T-helper 9 cell (primary cell): ENCODE measurements at regions not wholly inside any gene's neighbourhood (a gene's known extent, or its start where the extent isn't known, plus 50 kb on each side); places are given as distances from the start of the nearest gene placed in this dataset.
"Not testable (repeated sequence)": the region's sequence is repeated elsewhere in the genome, so short reads cannot be mapped to it uniquely, and the experiment has no call there.

Experiments
- DNase-seq: peaks from one replicate; pipeline ENCODE4 v3.0.0-alpha.2; 2020

GRCh38 chr18:59059140-59059539, 80.5 kb upstream of the SEC11C start:
- no peak for DNase-seq

- no peak for DNase-seq
These were observed 79.1 kb upstream of the SEC11C start for GRCh38 chr18:59060551-59060950.

GRCh38 chr18:59061914-59062642, 77.6 kb upstream of the SEC11C start:
- no peak for DNase-seq

- DNase-seq = no peak
These were observed 77.1 kb upstream of the SEC11C start for GRCh38 chr18:59062643-59063006.

- DNase-seq = no peak
These were observed 76.3 kb upstream of the SEC11C start for GRCh38 chr18:59063300-59063906.

DNA sequence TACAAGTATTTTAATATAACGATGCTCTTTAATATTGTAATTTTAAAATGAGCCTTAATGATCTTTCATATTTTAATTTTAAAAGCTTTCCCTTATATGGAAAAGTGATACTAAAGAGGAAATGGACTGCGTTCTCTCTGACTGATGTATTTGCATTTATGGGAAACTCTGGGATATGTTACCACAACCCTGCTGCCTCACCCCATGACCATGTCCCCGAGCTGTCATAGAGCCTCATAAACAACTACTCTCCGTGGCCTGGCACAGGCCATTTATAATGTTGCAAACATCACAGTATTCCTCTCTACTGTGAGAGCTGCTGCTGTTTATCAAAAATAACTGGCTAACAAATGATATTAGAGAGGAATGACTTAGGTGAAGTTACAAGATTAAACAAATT, 75.8 kb upstream of the SEC11C start:
- DNase-seq = no peak

DNA sequence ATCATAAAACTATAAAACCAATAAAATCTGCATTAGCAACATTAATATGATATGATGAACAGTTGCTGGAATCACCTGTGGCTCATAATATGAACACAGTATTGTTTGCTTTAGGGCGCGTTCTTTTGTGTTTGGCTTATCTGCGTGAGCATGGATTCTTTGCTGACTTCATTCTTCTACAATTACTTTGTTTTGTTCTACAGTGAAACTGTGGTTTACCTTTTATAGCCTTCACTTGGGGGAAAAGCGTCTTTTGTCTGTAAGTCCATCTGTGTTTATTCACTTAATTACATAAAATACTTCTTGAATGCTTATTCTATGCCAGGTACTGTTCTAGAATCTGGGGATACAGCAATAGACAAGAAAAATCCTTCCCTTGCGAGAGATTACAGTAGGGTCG, 74.0 kb upstream of the SEC11C start:
- DNase-seq = no peak

- no peak for DNase-seq
These were observed 71.8 kb upstream of the SEC11C start for GRCh38 chr18:59067873-59068272.

DNA sequence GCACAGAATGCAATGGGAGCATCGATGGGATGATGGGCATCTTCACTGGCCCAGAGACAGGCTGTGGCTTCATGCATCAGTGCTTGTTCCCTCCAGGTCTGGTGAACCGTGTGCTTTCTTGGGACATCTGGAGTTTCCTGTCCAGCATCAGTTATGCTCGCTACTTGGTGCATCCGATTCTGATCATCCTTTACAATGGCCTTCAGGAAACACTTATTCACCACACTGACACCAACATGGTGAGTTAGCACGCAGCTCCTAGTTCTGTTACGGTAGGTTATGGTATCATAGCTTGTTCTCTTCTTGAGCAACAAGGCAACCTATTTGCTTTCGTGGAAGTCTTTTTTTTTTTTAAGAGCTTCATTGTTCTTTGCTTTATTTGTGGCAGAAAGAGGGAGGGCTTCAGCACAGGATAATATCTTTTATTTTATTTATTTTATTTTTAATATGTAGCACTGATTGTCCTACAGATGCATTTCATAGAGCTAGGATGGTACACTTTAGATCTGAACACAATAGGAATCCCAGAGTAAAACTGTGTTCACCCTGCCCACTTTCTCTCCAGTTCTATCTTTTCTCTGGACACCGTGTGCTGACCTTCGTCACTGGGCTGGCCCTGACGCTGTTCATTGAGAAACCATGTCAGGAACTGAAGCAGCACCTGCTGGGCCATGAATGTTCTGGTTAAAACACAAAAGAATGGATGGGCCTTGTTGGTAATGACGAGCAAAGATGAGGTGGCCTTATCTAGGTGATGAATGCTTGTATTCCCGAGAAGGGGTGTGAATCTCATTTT, 71.2 kb upstream of the SEC11C start:
- no peak for DNase-seq

DNA sequence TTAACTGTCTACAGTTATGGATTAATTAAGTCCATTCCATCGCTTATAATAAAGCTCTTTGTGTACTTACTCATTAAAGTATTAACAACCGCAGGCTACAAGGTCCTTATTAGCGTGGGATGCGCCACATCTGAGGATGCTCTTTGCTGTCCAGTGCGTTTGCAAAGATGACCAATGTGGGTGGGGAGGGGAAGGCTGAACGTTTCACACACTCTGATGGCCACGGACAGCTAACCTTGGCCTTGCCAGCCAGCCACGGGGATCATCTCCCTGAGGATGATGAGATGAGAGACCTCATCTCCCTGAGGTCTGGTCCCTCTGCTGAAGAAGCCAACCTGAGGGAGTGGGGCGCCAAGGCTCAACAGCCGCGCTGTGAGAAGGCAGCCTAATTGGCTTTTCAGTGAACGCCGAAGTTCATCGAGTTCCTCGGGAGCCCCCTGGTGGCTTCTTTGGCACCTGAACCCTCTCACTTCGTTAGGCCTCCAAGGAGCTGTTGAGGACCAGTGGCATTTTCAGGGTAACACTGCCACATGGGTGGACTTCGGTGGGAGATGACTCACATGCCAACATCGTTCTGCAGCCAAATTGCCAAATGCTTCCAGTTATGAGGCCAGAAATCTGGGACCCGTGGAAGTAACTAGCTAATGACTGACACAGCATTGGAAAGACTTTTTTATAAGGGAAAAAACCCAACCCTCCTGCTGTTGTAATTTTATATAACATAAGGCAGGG, 69.3 kb upstream of the SEC11C start:
- peak; percentile 69 for DNase-seq

DNA sequence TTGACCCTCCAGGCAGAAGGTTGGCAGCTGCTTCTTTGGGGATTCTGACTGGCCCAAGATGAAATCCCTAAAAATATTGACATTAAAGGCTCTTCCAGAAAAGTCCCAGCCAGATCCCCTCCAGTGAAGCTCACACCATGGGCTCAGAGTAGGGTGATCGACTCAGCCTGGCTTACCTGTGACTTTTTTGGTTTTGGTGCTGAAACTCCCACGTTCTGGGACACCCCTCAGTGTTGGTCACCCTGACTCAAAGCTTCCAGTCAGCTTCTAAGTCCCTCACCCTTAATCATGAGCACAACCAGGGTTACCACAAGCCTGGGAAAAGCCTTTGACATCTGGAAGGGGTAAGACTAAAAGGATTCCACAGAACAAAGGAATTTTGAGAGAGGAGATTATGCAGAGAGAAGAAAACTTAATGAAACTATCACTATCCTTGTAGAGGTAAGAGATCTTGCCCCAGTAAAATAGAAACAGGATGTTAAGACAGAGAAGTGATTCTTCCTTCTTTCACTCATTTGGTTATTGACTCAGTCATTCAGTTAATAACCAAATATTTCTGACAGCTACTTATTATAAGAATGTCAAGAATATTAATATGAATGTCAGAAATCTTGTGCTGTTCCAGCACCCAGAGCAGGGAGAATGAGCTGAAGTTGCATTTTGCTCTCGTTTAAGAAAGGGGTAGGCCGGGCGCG, 66.8 kb upstream of the SEC11C start:
- DNase-seq = no peak

GRCh38 chr18:59075923-59076322, 63.8 kb upstream of the SEC11C start:
- DNase-seq = no peak

DNA sequence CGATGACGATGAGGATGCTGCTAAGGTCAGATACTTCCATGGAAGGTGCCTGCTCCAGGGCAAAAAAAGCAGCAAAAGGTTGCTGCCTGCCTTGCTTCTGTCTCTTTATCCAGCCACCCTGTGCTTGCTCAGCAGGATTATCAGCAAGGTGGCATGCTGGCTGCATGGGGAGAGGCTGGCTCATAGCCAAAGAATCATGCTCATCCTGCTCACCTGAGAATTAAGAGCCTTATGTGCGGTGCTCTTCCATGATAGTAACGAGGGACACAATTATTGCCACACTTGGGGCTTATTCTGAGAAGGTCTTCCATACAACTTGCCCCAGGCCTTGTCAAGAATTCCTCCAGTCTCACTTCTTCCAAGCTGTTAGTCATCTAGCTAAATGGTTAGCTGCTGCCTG, 60.4 kb upstream of the SEC11C start:
- no peak for DNase-seq

DNA sequence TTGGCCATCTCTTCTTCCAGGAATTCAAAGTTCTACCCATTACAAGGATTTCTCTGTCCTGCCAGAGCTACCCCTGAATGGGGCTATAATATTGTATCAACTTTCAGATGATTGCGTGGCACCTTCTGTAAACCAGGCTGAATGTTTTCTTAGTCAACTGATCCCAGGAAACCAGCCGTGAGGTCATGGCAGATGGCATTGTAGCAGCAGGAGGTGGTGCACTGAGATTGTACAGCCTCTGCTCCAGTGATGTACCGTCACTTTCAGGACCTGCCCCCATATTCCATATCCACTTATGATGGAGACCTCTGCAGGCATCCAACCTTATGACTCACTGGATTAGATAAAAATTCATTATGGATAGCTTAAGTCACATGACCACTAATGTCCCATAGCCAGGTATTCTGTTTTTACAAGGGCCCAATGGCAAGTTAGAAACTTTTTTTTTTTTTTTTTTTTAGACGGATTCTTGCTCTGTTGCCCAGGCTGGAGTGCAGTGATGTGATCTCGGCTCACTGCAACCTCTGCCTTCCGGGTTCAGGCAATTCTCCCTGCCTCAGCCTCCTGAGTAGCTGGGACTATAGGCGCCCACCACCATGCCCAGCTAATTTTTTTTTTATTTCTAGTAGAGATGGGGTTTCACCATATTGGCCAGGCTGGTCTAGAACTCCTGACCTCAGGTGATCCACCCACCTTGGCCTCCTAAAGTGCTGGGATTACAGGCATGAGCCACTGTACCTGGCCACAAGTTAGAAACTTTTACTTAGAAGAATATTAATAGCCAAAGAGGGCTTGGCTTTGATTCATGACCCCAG, 59.8 kb upstream of the SEC11C start:
- not testable (repeated sequence) for DNase-seq

GRCh38 chr18:59083136-59083818, 56.4 kb upstream of the SEC11C start:
- DNase-seq = no peak

- DNase-seq = no peak
These were observed 54.4 kb upstream of the SEC11C start for GRCh38 chr18:59085126-59085794.

GRCh38 chr18:59085797-59086196, 53.9 kb upstream of the SEC11C start:
- DNase-seq = no peak

- DNase-seq = no peak
These were observed 53.2 kb upstream of the SEC11C start for GRCh38 chr18:59086522-59086921.

DNA sequence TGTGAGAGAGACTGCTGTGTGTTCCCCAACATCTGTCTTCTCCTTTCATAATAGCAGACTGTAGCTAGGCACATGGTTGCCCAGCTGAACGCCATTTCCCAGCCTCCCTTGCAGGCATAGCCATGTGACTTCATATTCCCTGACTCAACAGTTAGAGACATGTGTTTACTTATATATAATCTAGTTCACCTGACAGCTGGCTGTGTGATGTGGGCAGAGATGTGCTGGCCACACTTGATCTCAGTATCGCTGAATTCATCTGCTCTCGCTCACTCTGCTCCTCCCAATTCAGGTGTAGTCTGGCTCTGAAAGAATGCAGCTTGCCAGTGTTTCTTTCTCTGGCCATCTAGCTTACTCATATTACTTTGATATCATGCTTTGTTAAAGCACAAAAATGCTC, 52.3 kb upstream of the SEC11C start:
- no peak for DNase-seq
